Adipocyte (in vitro differentiated cells): ENCODE measurements at regions not wholly inside any gene's neighbourhood (a gene's known extent, or its start where the extent isn't known, plus 50 kb on each side); places are given as distances from the start of the nearest gene placed in this dataset.

Experiments
- DNase-seq: peaks from one replicate; pipeline ENCODE4 v3.0.0-alpha.2; 2015; ENCODE audit warnings: low read depth
- H3K27me3 ChIP-seq: replicated peaks from 2 replicates; pipeline ENCODE4 v1.7.0; 2013; ENCODE audit warnings: mild to moderate bottlenecking, low read length, moderate library complexity; ENCODE audit not compliant: control insufficient read depth, insufficient read depth
- H3K36me3 ChIP-seq: 2 replicates; pipeline ENCODE4 v1.7.0; 2013; ENCODE audit warnings: low read length, mild to moderate bottlenecking, moderate library complexity; ENCODE audit not compliant: control insufficient read depth, insufficient read depth, severe bottlenecking
- H3K4me1 ChIP-seq: 2 replicates; pipeline ENCODE4 v1.7.0; 2013; ENCODE audit warnings: mild to moderate bottlenecking, low read length, moderate library complexity; ENCODE audit not compliant: control insufficient read depth, insufficient read depth
- H3K4me3 ChIP-seq: 2 replicates; pipeline ENCODE4 v1.7.0; 2013; ENCODE audit warnings: mild to moderate bottlenecking, low read length, moderate library complexity
- H3K9ac ChIP-seq: 2 replicates; pipeline ENCODE4 v1.7.0; 2013; ENCODE audit warnings: mild to moderate bottlenecking, low read length, moderate library complexity
- H3K9me3 ChIP-seq: 2 replicates; pipeline ENCODE4 v1.7.0; 2013; ENCODE audit warnings: mild to moderate bottlenecking, low read length, moderate library complexity; ENCODE audit not compliant: control insufficient read depth

- no peak for DNase-seq
- no peak overlapping the region for H3K9ac ChIP-seq
- H3K4me3 ChIP-seq: no peak overlapping the region
- peaks cover 3% of the 10 kb centered on the region for H3K9me3 ChIP-seq
- H3K4me1 ChIP-seq: no peaks in the 10 kb centered on the region
- no peaks in the 10 kb centered on the region for H3K36me3 ChIP-seq
- H3K27me3 ChIP-seq: no peaks in the 10 kb centered on the region
Observed at GRCh38 chr2:4585057-4585635, 881.8 kb downstream of the DCDC2C start.

- Histone ChIP-seq H3K4me3 (no peak overlapping the region), H3K36me3 (no peaks in the 10 kb centered on the region)
Observed at GRCh38 chr2:4588606-4589005, 885.2 kb downstream of the DCDC2C start.

GRCh38 chr2:4591261-4591660, 887.9 kb downstream of the DCDC2C start:
- no peaks in the 10 kb centered on the region for H3K27me3 ChIP-seq
- H3K9ac ChIP-seq: no peak overlapping the region
- H3K36me3 ChIP-seq: no peaks in the 10 kb centered on the region
- H3K9me3 ChIP-seq: no peaks in the 10 kb centered on the region
- no peak for DNase-seq
- H3K4me1 ChIP-seq: no peaks in the 10 kb centered on the region
- H3K4me3 ChIP-seq: no peak overlapping the region

More at GRCh38 chr2:4588606-4589005, 885.2 kb downstream of the DCDC2C start:
- Histone ChIP-seq H3K4me1 (no peaks in the 10 kb centered on the region), H3K9me3 (no peaks in the 10 kb centered on the region), H3K27me3 (no peaks in the 10 kb centered on the region), H3K9ac (no peak overlapping the region)
- no peak for DNase-seq

- no peak overlapping the region for H3K4me3 ChIP-seq
- no peaks in the 10 kb centered on the region for H3K9me3 ChIP-seq
- no peaks in the 10 kb centered on the region for H3K36me3 ChIP-seq
- H3K9ac ChIP-seq: no peak overlapping the region
- no peaks in the 10 kb centered on the region for H3K4me1 ChIP-seq
- no peak for DNase-seq
- H3K27me3 ChIP-seq: no peaks in the 10 kb centered on the region
Observed at GRCh38 chr2:4597400-4597799, 894.0 kb downstream of the DCDC2C start.

GRCh38 chr2:4604767-4605166, 901.4 kb downstream of the DCDC2C start:
- Histone ChIP-seq H3K36me3 (no peaks in the 10 kb centered on the region), H3K27me3 (no peaks in the 10 kb centered on the region), H3K4me3 (no peak overlapping the region), H3K9me3 (no peaks in the 10 kb centered on the region), H3K9ac (no peak overlapping the region), H3K4me1 (no peaks in the 10 kb centered on the region)
- DNase-seq: no peak

GRCh38 chr2:4618141-4618540, 914.8 kb downstream of the DCDC2C start:
- Histone ChIP-seq H3K27me3 (no peaks in the 10 kb centered on the region), H3K36me3 (no peaks in the 10 kb centered on the region)

GRCh38 chr2:4618630-4619228, 915.4 kb downstream of the DCDC2C start:
- DNase-seq: no peak
- Histone ChIP-seq H3K36me3 (no peaks in the 10 kb centered on the region), H3K4me3 (no peak overlapping the region), H3K4me1 (no peaks in the 10 kb centered on the region), H3K27me3 (no peaks in the 10 kb centered on the region), H3K9ac (no peak overlapping the region), H3K9me3 (peaks cover 6% of the 10 kb centered on the region)

More at GRCh38 chr2:4618141-4618540, 914.8 kb downstream of the DCDC2C start:
- H3K4me3 ChIP-seq: no peak overlapping the region
- peaks cover 6% of the 10 kb centered on the region for H3K9me3 ChIP-seq
- DNase-seq: no peak
- no peaks in the 10 kb centered on the region for H3K4me1 ChIP-seq
- no peak overlapping the region for H3K9ac ChIP-seq

GRCh38 chr2:4628998-4629501, 925.7 kb downstream of the DCDC2C start:
- Histone ChIP-seq H3K36me3 (no peaks in the 10 kb centered on the region), H3K27me3 (no peaks in the 10 kb centered on the region), H3K9ac (no peak overlapping the region), H3K9me3 (no peaks in the 10 kb centered on the region), H3K4me3 (no peak overlapping the region), H3K4me1 (no peaks in the 10 kb centered on the region)
- DNase-seq: no peak

GRCh38 chr2:4635289-4635688, 931.9 kb downstream of the DCDC2C start:
- Histone ChIP-seq H3K4me1 (no peaks in the 10 kb centered on the region), H3K9ac (no peak overlapping the region), H3K9me3 (no peaks in the 10 kb centered on the region), H3K4me3 (no peak overlapping the region), H3K27me3 (no peaks in the 10 kb centered on the region), H3K36me3 (no peaks in the 10 kb centered on the region)
- DNase-seq: no peak

GRCh38 chr2:4653991-4654390, 950.6 kb downstream of the DCDC2C start:
- Histone ChIP-seq H3K27me3 (no peaks in the 10 kb centered on the region), H3K4me1 (no peaks in the 10 kb centered on the region), H3K36me3 (no peaks in the 10 kb centered on the region), H3K9me3 (peaks cover 4% of the 10 kb centered on the region), H3K4me3 (no peak overlapping the region), H3K9ac (no peak overlapping the region)
- no peak for DNase-seq

- Histone ChIP-seq H3K36me3 (no peaks in the 10 kb centered on the region), H3K27me3 (no peaks in the 10 kb centered on the region), H3K9ac (no peak overlapping the region), H3K9me3 (peaks cover 4% of the 10 kb centered on the region), H3K4me1 (no peaks in the 10 kb centered on the region), H3K4me3 (no peak overlapping the region)
- DNase-seq: no peak
Observed at GRCh38 chr2:4656326-4656725, 953.0 kb downstream of the DCDC2C start.
